H9 (cell line): ENCODE measurements at regions not wholly inside any gene's neighbourhood (a gene's known extent, or its start where the extent isn't known, plus 50 kb on each side); places are given as distances from the start of the nearest gene placed in this dataset.

Experiments used
- DNase-seq: peaks from one replicate; pipeline ENCODE4 v3.0.0-alpha.2; 2017
- H2AFZ ChIP-seq: one replicate; pipeline ENCODE4 v1.6.1; 2013; ENCODE audit warnings: mild to moderate bottlenecking, low read length, control low read depth, moderate library complexity
- H2AK5ac ChIP-seq: 2 replicates; pipeline ENCODE4 v1.6.1; 2013; ENCODE audit warnings: low read length, control low read depth, mixed read lengths; ENCODE audit not compliant: insufficient read length
- H2BK120ac ChIP-seq: one replicate; pipeline ENCODE4 v1.6.1; 2013; ENCODE audit warnings: low read depth, mild to moderate bottlenecking, low read length, control low read depth, inconsistent platforms; ENCODE audit not compliant: poor library complexity, severe bottlenecking
- H2BK12ac ChIP-seq: 2 replicates; pipeline ENCODE4 v1.6.1; 2013; ENCODE audit warnings: low read length, control low read depth, mixed read lengths, low read depth; ENCODE audit not compliant: insufficient read length
- H2BK15ac ChIP-seq: 2 replicates; pipeline ENCODE4 v1.6.1; 2013; ENCODE audit warnings: low read depth, low read length, control low read depth
- H2BK20ac ChIP-seq: one replicate; pipeline ENCODE4 v1.6.1; 2013; ENCODE audit warnings: low read depth, mild to moderate bottlenecking, low read length, control low read depth, inconsistent platforms; ENCODE audit not compliant: poor library complexity, severe bottlenecking
- H2BK5ac ChIP-seq: 2 replicates; pipeline ENCODE4 v1.6.1; 2013; ENCODE audit warnings: low read length, control low read depth, mixed read lengths; ENCODE audit not compliant: insufficient read length
- H3K14ac ChIP-seq: 2 replicates; pipeline ENCODE4 v1.6.1; 2013; ENCODE audit warnings: low read length, control low read depth; ENCODE audit not compliant: insufficient read depth
- H3K18ac ChIP-seq: 2 replicates; pipeline ENCODE4 v1.6.1; 2013; ENCODE audit warnings: low read depth, mild to moderate bottlenecking, mixed read lengths, low read length, control low read depth; ENCODE audit not compliant: insufficient read length
- H3K23ac ChIP-seq: 2 replicates; pipeline ENCODE4 v1.6.1; 2013; ENCODE audit warnings: low read length, control low read depth, mixed read lengths, low read depth; ENCODE audit not compliant: insufficient read length
- H3K23me2 ChIP-seq: 2 replicates; pipeline ENCODE4 v1.6.1; 2013; ENCODE audit warnings: low read depth, mild to moderate bottlenecking, mixed read lengths, low read length, control low read depth; ENCODE audit not compliant: insufficient read length, poor library complexity, severe bottlenecking
- H3K27ac ChIP-seq: 2 replicates; pipeline ENCODE4 v1.5.1; 2013; ENCODE audit warnings: low read length, control low read depth, mixed read lengths, low read depth; ENCODE audit not compliant: insufficient read length
- H3K27me3 ChIP-seq: 2 replicates; pipeline ENCODE4 v1.6.1; 2013; ENCODE audit warnings: low read length, control low read depth, inconsistent platforms; ENCODE audit not compliant: insufficient read depth
- H3K4ac ChIP-seq: 2 replicates; pipeline ENCODE4 v1.6.1; 2013; ENCODE audit warnings: low read depth, mild to moderate bottlenecking, control low read depth, inconsistent platforms, low read length, moderate library complexity
- H3K4me1 ChIP-seq: 2 replicates; pipeline ENCODE4 v1.6.1; 2013; ENCODE audit warnings: low read length, control low read depth, inconsistent platforms; ENCODE audit not compliant: insufficient read depth
- H3K4me2 ChIP-seq: 2 replicates; pipeline ENCODE4 v1.6.1; 2013; ENCODE audit warnings: low read length, control low read depth, mixed read lengths; ENCODE audit not compliant: insufficient read length, insufficient read depth
- H3K56ac ChIP-seq: 2 replicates; pipeline ENCODE4 v1.6.1; 2013; ENCODE audit warnings: low read depth, mild to moderate bottlenecking, mixed read lengths, low read length, control low read depth; ENCODE audit not compliant: insufficient read length
- H3K79me1 ChIP-seq: 2 replicates; pipeline ENCODE4 v1.6.1; 2013; ENCODE audit warnings: low read depth, mild to moderate bottlenecking, moderate library complexity, low read length, control low read depth, inconsistent platforms; ENCODE audit not compliant: insufficient read depth, poor library complexity, severe bottlenecking
- H3K79me2 ChIP-seq: 2 replicates; pipeline ENCODE4 v1.6.1; 2013; ENCODE audit warnings: low read length, control low read depth, inconsistent platforms; ENCODE audit not compliant: insufficient read depth
- H3K9ac ChIP-seq: 2 replicates; pipeline ENCODE4 v1.6.1; 2013; ENCODE audit warnings: low read length, control low read depth, mixed read lengths; ENCODE audit not compliant: insufficient read length; ENCODE audit errors: extremely low read depth
- H3K9me3 ChIP-seq: one replicate; pipeline ENCODE4 v1.6.1; 2013; ENCODE audit warnings: low read depth, low read length, inconsistent platforms; ENCODE audit not compliant: control insufficient read depth
- H3T11ph ChIP-seq: one replicate; pipeline ENCODE4 v1.6.1; 2013; ENCODE audit warnings: mild to moderate bottlenecking, low read length, control low read depth, inconsistent platforms
- H4K20me1 ChIP-seq: one replicate; pipeline ENCODE4 v1.6.1; 2013; ENCODE audit not compliant: control insufficient read depth, insufficient read length, insufficient read depth
- H4K5ac ChIP-seq: 2 replicates; pipeline ENCODE4 v1.6.1; 2013; ENCODE audit warnings: low read depth, mild to moderate bottlenecking, mixed read lengths, low read length, control low read depth; ENCODE audit not compliant: insufficient read length
- H4K8ac ChIP-seq: replicated peaks from 2 replicates; pipeline ENCODE4 v1.6.1; 2013; ENCODE audit warnings: low read length, control low read depth, mixed read lengths, low read depth; ENCODE audit not compliant: insufficient read length
- H4K91ac ChIP-seq: 2 replicates; pipeline ENCODE4 v1.6.1; 2013; ENCODE audit warnings: low read depth, mild to moderate bottlenecking, moderate library complexity, mixed read lengths, low read length, control low read depth; ENCODE audit not compliant: insufficient read length
- H3K27ac Mint-ChIP-seq, 3 experiments: 2 replicates in 2 of 3; 3 replicates in 1 of 3; pipeline ENCODE4 v1.8.0; 2020 to 2021; ENCODE audit warnings: mixed read lengths in 3 of 3, mild to moderate bottlenecking in 1 of 3, moderate library complexity in 1 of 3
- H3K27me3 Mint-ChIP-seq: 2 replicates; pipeline ENCODE4 v1.8.0; 2021; ENCODE audit warnings: low read depth, mild to moderate bottlenecking, moderate library complexity, mixed read lengths
- H3K36me3 Mint-ChIP-seq, 3 experiments: 2 replicates in 2 of 3; 3 replicates in 1 of 3; pipeline ENCODE4 v1.8.0; 2020 to 2021; ENCODE audit warnings: low read depth in 3 of 3, mixed read lengths in 3 of 3; ENCODE audit not compliant: insufficient read depth in 1 of 3
- H3K4me1 Mint-ChIP-seq, 2 experiments: 2 replicates each; pipeline ENCODE4 v1.8.0; 2020; ENCODE audit warnings: mixed read lengths in 2 of 2
- H3K4me3 Mint-ChIP-seq, 2 experiments: 2 replicates in 1 of 2; 3 replicates in 1 of 2; pipeline ENCODE4 v1.8.0; 2020 to 2021; ENCODE audit warnings: mild to moderate bottlenecking in 2 of 2, mixed read lengths in 2 of 2, moderate library complexity in 1 of 2
- H3K9me3 Mint-ChIP-seq, 2 experiments: 2 replicates in 1 of 2; 3 replicates in 1 of 2; pipeline ENCODE4 v1.8.0; 2020; ENCODE audit warnings: mild to moderate bottlenecking in 2 of 2, mixed read lengths in 2 of 2, moderate library complexity in 1 of 2
- CTCF ChIP-seq: fragments of 200-600 bp; sonication (generic); conservative IDR thresholded peaks from 3 replicates; pipeline ENCODE4 v1.8.0; 2021; ENCODE audit warnings: antibody characterized with exemption, mild to moderate bottlenecking
- WGBS: extraction: QIAGEN DNeasy Blood & Tissue Kit; methylation state at CpG from one replicate; pipeline ENCODE4 v1.1.7; 2013; ENCODE audit warnings: missing lambda C conversion rate, low lambda C conversion rate, mixed read lengths; ENCODE audit not compliant: insufficient read length; ENCODE audit errors: extremely low coverage; 5-methylcytosine and 5-hydroxymethylcytosine counted together

GRCh38 chr7:113784956-113785355 lies 133.9 kb downstream of the PPP1R3A start:
- no peak overlapping the region for H2BK12ac ChIP-seq
- TF ChIP-seq CTCF = no peak
- H2AFZ ChIP-seq = no peak overlapping the region
- H2BK120ac ChIP-seq = no peak overlapping the region
- Mint-ChIP-seq H3K4me3 (no peak overlapping the region), H3K4me1 (no peaks in the 10 kb centered on the region), H3K27me3 (no peaks in the 10 kb centered on the region), H3K9me3 (no peaks in the 10 kb centered on the region), H3K36me3 (no peaks in the 10 kb centered on the region), H3K27ac (no peak overlapping the region)
- no peak overlapping the region for H3K9ac ChIP-seq
- H3K4me2 ChIP-seq = no peak overlapping the region
- no peaks in the 10 kb centered on the region for H3K9me3 ChIP-seq
- H3K23me2 ChIP-seq = no peaks in the 10 kb centered on the region
- no peaks in the 10 kb centered on the region for H3K27me3 ChIP-seq
- H2BK5ac ChIP-seq = no peak overlapping the region
- no peak overlapping the region for H4K8ac ChIP-seq
- no peak overlapping the region for H3K27ac ChIP-seq
- H3K4ac ChIP-seq = no peak overlapping the region
- H3K79me1 ChIP-seq = no peaks in the 10 kb centered on the region
- no peak for DNase-seq
- H3K18ac ChIP-seq = no peak overlapping the region
- no peak overlapping the region for H4K5ac ChIP-seq
- H3T11ph ChIP-seq = no peak overlapping the region
- H3K79me2 ChIP-seq = no peaks in the 10 kb centered on the region
- WGBS = no CpG with 5 or more reads among the region's 3 CpGs
- no peak overlapping the region for H2AK5ac ChIP-seq
- H3K4me1 ChIP-seq = no peaks in the 10 kb centered on the region
- H3K14ac ChIP-seq = no peak overlapping the region
- H3K23ac ChIP-seq = no peak overlapping the region
- no peak overlapping the region for H3K56ac ChIP-seq
- no peak overlapping the region for H4K91ac ChIP-seq
- H2BK15ac ChIP-seq = no peak overlapping the region
- no peaks in the 10 kb centered on the region for H4K20me1 ChIP-seq
- no peak overlapping the region for H2BK20ac ChIP-seq
